GM19099 (cell line): ENCODE measurements at regions not wholly inside any gene's neighbourhood (a gene's known extent, or its start where the extent isn't known, plus 50 kb on each side); places are given as distances from the start of the nearest gene placed in this dataset.

Experiments used
- POLR2A ChIP-seq: IDR thresholded peaks from 3 replicates; pipeline ENCODE4 v1.6.1; 2011; ENCODE audit warnings: low read depth; ENCODE audit not compliant: insufficient read length; ENCODE audit errors: extremely low read depth

DNA sequence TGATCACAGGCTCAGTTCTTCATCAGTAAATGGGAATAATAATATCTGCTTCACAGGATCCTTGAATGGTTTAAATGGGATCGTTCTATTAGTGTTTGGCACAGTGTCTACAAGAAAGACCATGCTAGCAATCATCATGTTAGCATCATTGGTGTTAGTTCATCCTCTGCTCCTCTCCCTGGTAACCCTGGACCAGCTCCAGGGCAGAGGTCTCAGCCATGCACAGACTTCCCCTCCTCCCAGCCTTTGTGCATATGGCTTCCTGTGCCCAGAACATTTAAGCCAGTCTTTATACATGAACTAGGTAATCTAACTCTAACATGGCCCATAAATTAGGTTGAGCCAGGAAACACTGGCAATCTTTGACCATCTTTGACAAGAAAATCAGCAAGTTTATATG is 180.2 kb downstream of the EPM2A start:
- no peak for TF ChIP-seq POLR2A

DNA sequence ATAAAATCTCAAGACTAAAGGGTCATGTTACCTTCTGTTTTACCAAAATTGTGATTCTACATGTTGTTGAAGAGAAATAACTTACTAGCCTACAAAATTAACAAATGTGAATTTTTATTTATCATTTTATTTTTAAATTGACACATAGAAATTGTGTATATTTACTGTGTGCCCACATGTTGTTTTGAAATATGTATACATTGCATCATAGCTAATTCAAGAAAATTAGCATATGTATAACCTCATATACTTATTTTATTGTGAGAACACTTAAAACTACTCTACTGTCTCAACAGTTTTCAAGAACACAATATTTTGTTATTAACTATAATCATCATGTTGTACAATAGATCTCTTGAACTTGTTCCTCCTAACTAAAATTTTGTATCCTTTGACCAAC is 177.8 kb downstream of the EPM2A start:
- no peak for TF ChIP-seq POLR2A

DNA sequence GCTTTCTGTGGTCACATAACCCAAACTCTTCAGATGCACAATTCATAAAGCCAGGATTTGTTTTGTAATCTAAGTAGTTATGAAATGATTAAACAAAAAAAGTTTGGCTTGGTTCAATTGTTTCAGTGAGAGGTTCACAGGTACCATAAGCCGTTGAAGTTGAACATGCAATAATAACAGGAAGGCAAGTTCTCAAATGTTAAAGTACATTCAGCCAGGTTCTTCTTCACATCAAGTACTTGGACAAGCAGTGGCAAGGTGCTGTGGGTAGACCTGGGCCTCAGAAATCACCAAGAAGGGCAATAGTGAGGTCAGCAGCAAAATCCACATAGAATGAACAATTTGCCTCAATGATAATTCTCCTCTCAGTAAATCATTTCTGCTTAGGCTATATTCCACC is 175.5 kb downstream of the EPM2A start:
- no peak for TF ChIP-seq POLR2A

DNA sequence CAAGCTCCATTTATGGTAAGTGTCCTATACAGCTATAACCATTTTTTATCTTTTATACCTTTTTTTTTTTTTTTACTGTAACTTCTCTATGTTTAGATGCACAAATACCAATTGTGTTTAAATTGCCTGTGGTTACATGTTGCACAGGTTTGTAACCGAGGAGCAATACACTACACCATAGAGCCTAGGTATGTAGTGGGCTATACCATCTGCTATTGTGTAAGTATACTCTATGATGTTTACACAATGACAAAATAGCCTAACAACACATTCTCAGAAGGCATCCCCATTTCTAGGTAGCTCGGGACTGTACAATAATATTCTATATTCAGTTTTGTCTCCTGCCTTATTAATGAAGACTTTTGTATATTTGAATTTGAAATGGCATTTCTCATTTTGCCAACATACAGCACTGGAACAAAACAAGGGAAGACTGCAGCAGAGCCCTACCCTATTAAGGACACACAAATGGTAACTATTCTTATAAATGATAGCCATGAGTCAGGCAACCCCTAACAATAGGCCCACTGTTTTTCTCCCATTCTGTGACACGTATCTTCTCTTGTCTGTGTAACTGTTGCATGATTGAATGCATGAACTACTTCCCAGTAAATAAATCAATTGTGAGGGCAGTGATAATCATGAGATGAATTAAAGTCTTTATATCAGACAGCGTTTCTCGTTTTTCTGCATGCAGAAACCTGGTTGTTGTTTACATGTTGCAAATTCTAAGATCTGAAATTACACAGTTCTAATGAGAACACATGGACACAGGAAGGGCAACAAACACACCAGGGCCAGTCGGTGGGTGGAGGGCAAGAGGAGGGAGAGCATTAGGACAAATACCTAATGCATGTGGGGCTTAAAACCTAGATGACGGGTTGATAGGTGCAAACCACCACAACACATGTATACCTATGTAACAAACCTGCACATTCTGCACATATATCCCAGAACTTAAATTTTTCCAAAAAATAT is 173.9 kb downstream of the EPM2A start:
- TF ChIP-seq POLR2A, result no peak

DNA sequence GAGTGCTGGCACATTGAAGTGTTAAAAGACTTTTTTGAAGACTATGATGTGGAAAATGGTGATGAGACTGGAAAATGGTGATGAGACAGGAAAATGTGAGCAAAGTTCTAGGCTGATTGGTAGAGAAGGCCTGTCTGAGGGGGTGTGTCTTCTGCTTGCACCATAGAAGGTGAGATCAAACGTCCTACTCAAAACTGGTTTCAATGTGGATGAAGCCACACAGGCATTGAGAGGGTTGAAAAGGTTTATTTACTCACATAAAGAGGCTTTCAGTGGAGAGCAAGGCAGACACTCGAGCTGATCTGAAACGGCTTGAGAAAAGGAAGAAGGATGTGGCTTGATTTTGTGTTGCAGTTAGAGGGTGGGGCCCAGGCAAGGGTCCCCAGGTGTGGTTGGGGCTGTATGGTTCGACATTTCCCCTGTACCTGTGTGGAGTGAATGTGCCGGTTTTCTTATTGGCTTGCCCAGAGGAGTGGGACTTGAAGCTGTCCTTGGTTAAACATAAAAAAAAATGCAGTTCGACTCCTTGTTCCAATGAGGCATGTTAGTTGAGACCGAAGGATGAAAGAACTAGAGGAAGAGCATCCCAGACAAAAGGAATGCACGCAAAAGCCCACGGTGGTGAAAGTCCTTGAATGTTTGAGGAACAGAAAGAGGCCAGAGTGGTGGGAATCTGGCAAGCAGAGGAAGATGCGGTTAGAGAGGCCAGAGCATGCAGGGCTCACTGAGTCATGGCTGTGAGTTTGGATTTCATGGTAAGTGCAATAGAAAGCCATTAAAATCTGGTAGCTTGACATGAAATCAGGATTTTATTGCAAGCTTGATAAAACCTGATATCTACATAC is 172.3 kb downstream of the EPM2A start:
- no peak for TF ChIP-seq POLR2A

DNA sequence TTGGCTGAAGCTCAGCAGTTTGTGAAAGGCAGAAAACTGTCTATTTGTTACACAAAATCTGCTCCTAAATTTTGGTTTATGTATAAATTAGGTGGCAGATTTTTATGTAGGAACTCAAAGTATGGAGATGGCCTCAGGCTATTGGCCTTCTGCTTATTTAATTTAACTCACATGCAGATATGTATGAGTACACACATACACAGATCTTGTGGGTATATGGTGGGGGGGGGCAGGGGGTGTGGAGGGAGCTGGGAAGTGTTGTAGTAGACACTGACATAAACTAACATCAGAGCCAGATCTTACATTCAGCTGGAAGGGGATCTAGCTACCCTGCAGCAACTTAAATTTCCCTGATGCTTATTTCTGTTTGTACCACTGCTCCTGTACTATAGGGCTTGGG is 170.8 kb downstream of the EPM2A start:
- TF ChIP-seq POLR2A, result no peak

DNA sequence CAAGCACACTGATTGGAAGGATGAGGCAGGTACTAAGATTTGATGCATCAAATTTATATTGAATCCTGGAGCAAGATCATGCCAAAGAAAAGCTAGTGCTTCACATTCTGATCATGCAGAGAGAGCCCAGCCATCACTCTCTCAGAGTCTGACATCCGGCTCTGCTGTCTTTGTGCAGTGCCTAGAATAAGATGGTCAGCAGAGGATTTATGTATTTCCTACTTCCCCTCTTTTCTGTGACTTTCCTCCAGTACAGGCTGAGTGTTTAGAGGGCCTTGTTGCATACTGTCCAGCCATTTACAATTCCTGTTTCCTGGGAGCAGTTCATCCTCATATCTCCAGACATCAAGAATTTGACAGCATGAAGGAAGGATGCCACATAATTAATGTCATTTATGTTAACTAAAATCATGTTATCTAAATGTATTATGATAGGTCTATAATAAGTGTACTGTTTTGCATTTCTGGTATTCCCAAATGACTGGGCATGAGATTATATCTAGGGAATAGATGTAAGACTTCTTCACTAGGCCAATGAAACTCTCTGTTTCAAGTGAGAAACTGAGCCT is 167.6 kb downstream of the EPM2A start:
- no peak for TF ChIP-seq POLR2A

DNA sequence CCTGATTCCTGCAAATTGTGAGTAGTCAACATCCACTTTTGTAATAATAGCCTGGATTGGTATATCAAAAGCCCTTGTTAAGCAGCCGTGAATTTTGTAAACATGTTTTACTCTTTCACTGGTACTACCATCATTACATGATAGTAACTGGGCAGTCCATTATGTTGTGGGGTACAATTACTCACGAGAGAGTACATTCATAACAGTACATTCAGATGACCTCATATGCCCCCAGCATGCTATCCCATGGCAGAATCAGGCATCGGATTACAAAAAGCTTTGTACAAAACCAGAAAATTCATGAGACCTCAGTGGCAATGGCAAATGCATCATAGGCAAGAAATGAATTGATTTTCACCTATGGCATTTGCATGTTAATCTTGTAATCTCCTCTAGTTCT is 166.2 kb downstream of the EPM2A start:
- no peak for TF ChIP-seq POLR2A
